ENCODE measurements at regions not wholly inside any gene's neighbourhood (a gene's known extent, or its start where the extent isn't known, plus 50 kb on each side); places are given as distances from the start of the nearest gene placed in this dataset.

DNA sequence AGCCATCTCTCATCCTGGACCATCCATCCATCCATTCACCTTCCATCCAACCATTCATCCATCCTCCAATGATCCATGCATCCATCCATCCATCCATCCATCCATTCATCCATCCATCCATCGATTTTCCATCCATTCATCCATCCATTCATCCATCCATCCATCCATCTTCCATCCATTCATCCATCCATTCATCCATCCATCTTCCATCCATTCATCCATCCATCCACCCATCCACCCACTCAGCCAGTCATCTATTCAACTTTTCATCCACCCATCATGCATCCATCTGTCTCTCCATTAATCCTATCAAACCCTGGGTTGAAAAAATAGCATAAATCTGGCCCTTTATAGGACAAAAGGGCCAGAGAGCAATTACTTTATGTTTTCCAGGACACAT is 158.3 kb upstream of the WSCD1 start:
- Histone ChIP-seq H4K8ac (replicated peaks; ENCODE audit: insufficient read length, low read depth, low read length) (no peak overlapping the region), H2BK12ac (ENCODE audit: insufficient read length, low read depth, low read length) (no peak overlapping the region), H2AK5ac (ENCODE audit: insufficient read length, low read length) (no peak overlapping the region), H3K14ac (ENCODE audit: insufficient read depth, low read length) (no peak overlapping the region), H4K20me1 (ENCODE audit: control insufficient read depth, insufficient read depth, insufficient read length) (no peaks in the 10 kb centered on the region), H3K79me2 (ENCODE audit: insufficient read depth, low read length) (no peaks in the 10 kb centered on the region), H2AFZ (ENCODE audit: low read length) (no peak overlapping the region), H3T11ph (ENCODE audit: low read length) (no peak overlapping the region), H3K4ac (ENCODE audit: low read depth, low read length) (no peak overlapping the region), H3K9me3 (ENCODE audit: control insufficient read depth, low read depth, low read length) (no peaks in the 10 kb centered on the region), H3K23ac (ENCODE audit: insufficient read length, low read depth, low read length) (no peak overlapping the region), H3K9ac (ENCODE audit: extremely low read depth, insufficient read length, low read length) (no peak overlapping the region), H2BK15ac (ENCODE audit: low read depth, low read length) (no peak overlapping the region), H3K79me1 (ENCODE audit: insufficient read depth, low read depth, low read length, poor library complexity, severe bottlenecking) (no peaks in the 10 kb centered on the region), H2BK5ac (ENCODE audit: insufficient read length, low read length) (no peak overlapping the region), H3K27me3 (ENCODE audit: insufficient read depth, low read length) (no peaks in the 10 kb centered on the region), H4K91ac (ENCODE audit: insufficient read length, low read depth, low read length) (no peak overlapping the region), H3K23me2 (ENCODE audit: insufficient read length, low read depth, low read length, poor library complexity, severe bottlenecking) (no peaks in the 10 kb centered on the region), H3K56ac (ENCODE audit: insufficient read length, low read depth, low read length) (no peak overlapping the region), H3K27ac (ENCODE audit: insufficient read length, low read depth, low read length) (no peak overlapping the region), H3K4me1 (ENCODE audit: insufficient read depth, low read length) (no peaks in the 10 kb centered on the region; the same call in 1 of the 2 replicates), H3K18ac (ENCODE audit: insufficient read length, low read depth, low read length) (no peak overlapping the region), H4K5ac (ENCODE audit: insufficient read length, low read depth, low read length) (no peak overlapping the region), H2BK120ac (ENCODE audit: low read depth, low read length, poor library complexity, severe bottlenecking) (no peak overlapping the region), H2BK20ac (ENCODE audit: low read depth, low read length, poor library complexity, severe bottlenecking) (no peak overlapping the region), H3K4me2 (ENCODE audit: insufficient read depth, insufficient read length, low read length) (no peak overlapping the region)
- H3K27me3 Mint-ChIP-seq (ENCODE audit: low read depth): no peaks in the 10 kb centered on the region
- no peak for DNase-seq
- H3K4me1 Mint-ChIP-seq: peaks cover 8 to 17% of the 10 kb centered on the region in 2 experiments
- no peak overlapping the region for H3K4me3 Mint-ChIP-seq
- no peaks in the 10 kb centered on the region; a peak in 1 of 7 replicates for H3K36me3 Mint-ChIP-seq (ENCODE audit: insufficient read depth in 1 of 3, low read depth in 3 of 3)
- H3K9me3 Mint-ChIP-seq: no peaks in the 10 kb centered on the region; a peak in 1 of 5 replicates
- WGBS (ENCODE audit: extremely low coverage, insufficient read length, low lambda C conversion rate): 100% methylated on average over 1 of the region's 1 CpG
- no peak overlapping the region for H3K27ac Mint-ChIP-seq
- TF ChIP-seq, protein P1, sequence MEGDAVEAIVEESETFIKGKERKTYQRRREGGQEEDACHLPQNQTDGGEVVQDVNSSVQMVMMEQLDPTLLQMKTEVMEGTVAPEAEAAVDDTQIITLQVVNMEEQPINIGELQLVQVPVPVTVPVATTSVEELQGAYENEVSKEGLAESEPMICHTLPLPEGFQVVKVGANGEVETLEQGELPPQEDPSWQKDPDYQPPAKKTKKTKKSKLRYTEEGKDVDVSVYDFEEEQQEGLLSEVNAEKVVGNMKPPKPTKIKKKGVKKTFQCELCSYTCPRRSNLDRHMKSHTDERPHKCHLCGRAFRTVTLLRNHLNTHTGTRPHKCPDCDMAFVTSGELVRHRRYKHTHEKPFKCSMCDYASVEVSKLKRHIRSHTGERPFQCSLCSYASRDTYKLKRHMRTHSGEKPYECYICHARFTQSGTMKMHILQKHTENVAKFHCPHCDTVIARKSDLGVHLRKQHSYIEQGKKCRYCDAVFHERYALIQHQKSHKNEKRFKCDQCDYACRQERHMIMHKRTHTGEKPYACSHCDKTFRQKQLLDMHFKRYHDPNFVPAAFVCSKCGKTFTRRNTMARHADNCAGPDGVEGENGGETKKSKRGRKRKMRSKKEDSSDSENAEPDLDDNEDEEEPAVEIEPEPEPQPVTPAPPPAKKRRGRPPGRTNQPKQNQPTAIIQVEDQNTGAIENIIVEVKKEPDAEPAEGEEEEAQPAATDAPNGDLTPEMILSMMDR (conservative IDR thresholded peaks at IDR 0.05): no peak
